T-cell (primary cell): ENCODE measurements at regions not wholly inside any gene's neighbourhood (a gene's known extent, or its start where the extent isn't known, plus 50 kb on each side); places are given as distances from the start of the nearest gene placed in this dataset.

Experiments used
- ATAC-seq, 4 experiments: fragments of 200-7000 bp in 3 of 4; fragments of 150-1000 bp in 1 of 4; cut with Tn5 transposase; replicated peaks in 1 of 4; 1 replicate in 3 of 4; 2 replicates in 1 of 4; pipeline ENCODE4 v1.10.0; 2021; ENCODE audit warnings: moderate library complexity in 3 of 4, mild to moderate bottlenecking in 2 of 4, moderate number of reproducible peaks in 1 of 4
- CTCF ChIA-PET, 2 donors: fragments of 300-600 bp; sonication (Branson Sonifier 250); formaldehyde crosslinking; loops; one replicate each; lab custom pipeline; 2022; ENCODE audit warnings: antibody characterized with exemption in 2 of 2; lab: Charles Lee
- POLR2A ChIA-PET, 2 donors: fragments of 300-600 bp; sonication (Branson Sonifier 250); formaldehyde crosslinking; loops; one replicate each; lab custom pipeline; 2022; ENCODE audit warnings: antibody characterized with exemption in 2 of 2; lab: Charles Lee
- DNase-seq, 35 experiments: peaks; one replicate each; pipeline versions ENCODE4 v3.0.0 to v3.0.0-alpha.2; 2013 to 2023
- H3K27ac ChIP-seq: one replicate; pipeline ENCODE4 v1.5.1; 2013; ENCODE audit warnings: low read length
- H3K27me3 ChIP-seq, 2 experiments: replicated peaks in 1 of 2; 1 replicate in 1 of 2; 2 replicates in 1 of 2; pipeline versions ENCODE4 v1.6.1 to v1.7.0; 2013; ENCODE audit warnings: low read length in 1 of 2, mixed read lengths in 1 of 2; ENCODE audit not compliant: control insufficient read depth in 2 of 2, insufficient read depth in 2 of 2; ENCODE audit errors: extremely low read depth in 1 of 2
- H3K36me3 ChIP-seq, 2 donors: 1 replicate in 1 of 2; 2 replicates in 1 of 2; pipeline versions ENCODE4 v1.6.1 to v1.7.0; 2013; ENCODE audit warnings: low read length in 1 of 2; ENCODE audit not compliant: control insufficient read depth in 2 of 2, insufficient read depth in 1 of 2; ENCODE audit errors: extremely low read depth in 1 of 2
- H3K4me1 ChIP-seq, 2 experiments: 1 replicate in 1 of 2; 2 replicates in 1 of 2; pipeline versions ENCODE4 v1.6.1 to v1.7.0; 2013; ENCODE audit warnings: low read length in 2 of 2, mixed read lengths in 1 of 2; ENCODE audit not compliant: insufficient read depth in 2 of 2, control insufficient read depth in 1 of 2; ENCODE audit errors: extremely low read depth in 1 of 2
- H3K4me3 ChIP-seq, 2 donors: 1 replicate in 1 of 2; 2 replicates in 1 of 2; pipeline versions ENCODE4 v1.5.1 to v1.7.0; 2013; ENCODE audit warnings: mild to moderate bottlenecking in 2 of 2, low read length in 1 of 2, moderate library complexity in 1 of 2; ENCODE audit not compliant: control insufficient read depth in 1 of 2; ENCODE audit errors: extremely low read depth in 1 of 2
- H3K9me3 ChIP-seq: 2 replicates; pipeline ENCODE4 v1.7.0; 2013
- H3K27ac Mint-ChIP-seq, 2 donors: one replicate each; pipeline ENCODE4 v1.8.0; 2020 to 2021; ENCODE audit warnings: mild to moderate bottlenecking in 2 of 2, mixed read lengths in 2 of 2
- H3K27me3 Mint-ChIP-seq, 2 donors: one replicate each; pipeline ENCODE4 v1.8.0; 2021 to 2022; ENCODE audit warnings: mixed read lengths in 2 of 2
- H3K36me3 Mint-ChIP-seq: one replicate; pipeline ENCODE4 v1.8.0; 2021; ENCODE audit warnings: mixed read lengths
- H3K4me1 Mint-ChIP-seq, 3 donors: one replicate each; pipeline ENCODE4 v1.8.0; 2020 to 2022; ENCODE audit warnings: mixed read lengths in 3 of 3, mild to moderate bottlenecking in 1 of 3
- H3K4me3 Mint-ChIP-seq, 3 donors: one replicate each; pipeline ENCODE4 v1.8.0; 2020 to 2022; ENCODE audit warnings: mild to moderate bottlenecking in 3 of 3, mixed read lengths in 3 of 3, moderate library complexity in 3 of 3
- H3K9me3 Mint-ChIP-seq, 3 donors: one replicate each; pipeline ENCODE4 v1.8.0; 2020 to 2022; ENCODE audit warnings: mixed read lengths in 3 of 3
- WGBS: methylation state at CpG from one replicate; pipeline ENCODE4 v1.1.5; 2013; ENCODE audit warnings: missing lambda C conversion rate; ENCODE audit not compliant: insufficient coverage; 5-methylcytosine and 5-hydroxymethylcytosine counted together

DNA sequence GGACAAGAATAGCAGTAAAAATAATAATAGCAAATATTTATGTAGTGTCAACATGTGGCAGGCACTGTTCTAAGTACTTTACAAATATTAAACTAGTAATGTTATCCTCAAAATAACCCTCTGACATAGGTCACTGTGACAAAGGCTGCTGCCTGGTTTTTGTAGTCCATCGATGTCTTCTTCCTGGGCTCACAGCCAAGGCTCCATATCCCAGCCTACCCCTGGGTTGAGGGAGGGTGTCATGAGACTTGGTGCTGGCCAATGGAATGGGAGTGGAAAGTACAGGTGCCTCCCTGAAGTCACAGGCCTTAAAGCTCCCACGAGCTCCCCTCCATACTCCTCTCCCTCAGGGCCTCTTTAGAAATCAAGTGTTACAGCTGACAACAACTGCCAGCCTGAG is 159.3 kb downstream of the CYRIA start:
- Histone ChIP-seq H3K4me3 (no peak overlapping the region), H3K4me1 (no peaks in the 10 kb centered on the region), H3K27ac (no peak overlapping the region), H3K27me3 (peaks cover 4 to 35% of the 10 kb centered on the region in 2 experiments), H3K9me3 (no peaks in the 10 kb centered on the region), H3K36me3 (no peaks in the 10 kb centered on the region)
- no peaks in the 10 kb centered on the region for H3K9me3 Mint-ChIP-seq
- no peak for ATAC-seq
- no peak overlapping the region for H3K27ac Mint-ChIP-seq
- ChIA-PET CTCF (no interaction called here), POLR2A (no interaction called here)
- no peaks in the 10 kb centered on the region for H3K36me3 Mint-ChIP-seq
- no peaks in the 10 kb centered on the region for H3K4me1 Mint-ChIP-seq
- H3K27me3 Mint-ChIP-seq, result peaks cover 44 to 45% of the 10 kb centered on the region in 2 donors
- DNase-seq, result no peak
- H3K4me3 Mint-ChIP-seq, result no peak overlapping the region
- no CpG with 5 or more reads among the region's 2 CpGs for WGBS

DNA sequence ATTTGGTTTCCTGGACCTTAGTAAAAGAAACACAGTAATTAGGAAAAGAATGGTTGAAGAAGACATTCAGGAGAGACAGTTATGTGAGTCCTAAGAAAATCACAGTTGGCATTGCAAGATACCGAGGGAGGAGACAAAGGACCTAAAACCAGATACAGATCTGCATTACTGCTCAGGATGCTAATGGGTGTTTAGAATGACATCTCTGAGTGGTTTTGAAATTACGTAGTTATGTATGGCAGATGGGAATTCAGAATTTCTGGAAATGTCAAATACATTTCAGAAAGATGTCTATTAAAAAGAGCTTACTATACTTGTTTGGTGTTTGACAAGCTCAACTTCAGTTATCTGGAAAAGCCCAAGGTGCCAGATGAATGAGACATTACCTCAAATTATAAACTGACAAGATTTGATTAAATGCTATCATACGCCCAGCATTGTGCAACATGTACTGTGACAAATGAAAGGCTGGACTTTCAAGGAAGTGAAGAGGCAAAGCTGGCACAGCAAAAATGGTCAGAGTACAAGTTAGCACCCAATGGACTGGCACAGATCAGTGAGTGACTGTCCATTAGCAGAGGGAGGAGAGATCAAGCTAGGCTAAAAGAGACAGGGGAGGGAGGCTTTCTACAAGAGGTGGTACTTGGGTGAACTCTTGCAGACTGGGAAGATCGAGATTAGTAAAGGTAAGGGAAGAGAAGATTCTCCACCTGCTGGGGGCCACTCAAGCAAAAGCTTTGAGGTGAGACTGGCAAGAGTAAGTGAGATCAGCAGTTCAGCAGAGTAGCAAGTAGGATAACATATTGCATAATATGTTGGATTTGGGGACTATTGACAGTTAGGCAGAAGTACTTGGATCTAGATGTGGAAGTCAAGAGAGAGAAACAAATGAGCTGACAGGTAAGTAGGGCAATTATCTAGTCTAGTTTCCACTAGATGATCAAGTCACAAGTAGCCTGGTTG is 168.9 kb downstream of the CYRIA start:
- no peak for DNase-seq
- no peak overlapping the region for H3K4me3 Mint-ChIP-seq
- H3K4me3 ChIP-seq, result no peak overlapping the region
- H3K36me3 ChIP-seq, result no peaks in the 10 kb centered on the region
- no peak overlapping the region for H3K27ac Mint-ChIP-seq
- H3K4me1 Mint-ChIP-seq, result no peaks in the 10 kb centered on the region
- H3K27me3 Mint-ChIP-seq, result peaks cover 4 to 5% of the 10 kb centered on the region in 2 donors
- ChIA-PET POLR2A (no interaction called here), CTCF (no interaction called here)
- 62% methylated on average over 3 of the region's 4 CpGs for WGBS
- no peaks in the 10 kb centered on the region for H3K36me3 Mint-ChIP-seq
- no peaks in the 10 kb centered on the region for H3K27me3 ChIP-seq
- no peaks in the 10 kb centered on the region for H3K9me3 ChIP-seq
- no peak overlapping the region for H3K27ac ChIP-seq
- no peaks in the 10 kb centered on the region for H3K9me3 Mint-ChIP-seq
- no peak for ATAC-seq
- H3K4me1 ChIP-seq, result no peaks in the 10 kb centered on the region

GRCh38 chr2:16495509-16496208 is 170.0 kb downstream of the CYRIA start:
- Mint-ChIP-seq H3K36me3 (no peaks in the 10 kb centered on the region), H3K27me3 (peaks cover 5 to 8% of the 10 kb centered on the region in 2 donors), H3K9me3 (no peaks in the 10 kb centered on the region), H3K4me1 (no peaks in the 10 kb centered on the region), H3K4me3 (no peak overlapping the region), H3K27ac (no peak overlapping the region)
- Histone ChIP-seq H3K36me3 (no peaks in the 10 kb centered on the region), H3K27me3 (no peaks in the 10 kb centered on the region), H3K27ac (no peak overlapping the region), H3K4me3 (no peak overlapping the region), H3K4me1 (no peaks in the 10 kb centered on the region), H3K9me3 (no peaks in the 10 kb centered on the region)
- 76% methylated on average over 2 of the region's 3 CpGs for WGBS
- no peak for DNase-seq
- CTCF ChIA-PET, result no interaction called here
- POLR2A ChIA-PET, result no interaction called here
- no peak for ATAC-seq

GRCh38 chr2:16494836-16495508 is 170.7 kb downstream of the CYRIA start:
- DNase-seq (no peak), ATAC-seq (no peak)
- Histone ChIP-seq H3K9me3 (no peaks in the 10 kb centered on the region), H3K36me3 (no peaks in the 10 kb centered on the region), H3K4me1 (no peaks in the 10 kb centered on the region), H3K27ac (no peak overlapping the region), H3K4me3 (no peak overlapping the region), H3K27me3 (no peaks in the 10 kb centered on the region)
- CTCF ChIA-PET, result no interaction called here
- POLR2A ChIA-PET, result no interaction called here
- Mint-ChIP-seq H3K27ac (no peak overlapping the region), H3K27me3 (peaks cover 5 to 10% of the 10 kb centered on the region in 2 donors), H3K9me3 (no peaks in the 10 kb centered on the region), H3K4me3 (no peak overlapping the region), H3K4me1 (no peaks in the 10 kb centered on the region), H3K36me3 (no peaks in the 10 kb centered on the region)
- 43% methylated on average over 2 of the region's 5 CpGs for WGBS

GRCh38 chr2:16493788-16494187 is 171.8 kb downstream of the CYRIA start:
- no peaks in the 10 kb centered on the region for H3K9me3 Mint-ChIP-seq
- no peak overlapping the region for H3K27ac Mint-ChIP-seq
- DNase-seq, result no peak
- H3K4me3 Mint-ChIP-seq, result no peak overlapping the region
- Histone ChIP-seq H3K27ac (no peak overlapping the region), H3K9me3 (no peaks in the 10 kb centered on the region), H3K27me3 (no peaks in the 10 kb centered on the region), H3K4me1 (no peaks in the 10 kb centered on the region), H3K36me3 (no peaks in the 10 kb centered on the region), H3K4me3 (no peak overlapping the region)
- H3K27me3 Mint-ChIP-seq, result peaks cover 10 to 12% of the 10 kb centered on the region in 2 donors
- ChIA-PET CTCF (no interaction called here), POLR2A (no interaction called here)
- ATAC-seq, result no peak
- WGBS, result 73% methylated on average over 2 of the region's 3 CpGs
- no peaks in the 10 kb centered on the region for H3K4me1 Mint-ChIP-seq
- H3K36me3 Mint-ChIP-seq, result no peaks in the 10 kb centered on the region

GRCh38 chr2:16487686-16488085 is 177.9 kb downstream of the CYRIA start:
- DNase-seq, result no peak
- Histone ChIP-seq H3K4me1 (no peaks in the 10 kb centered on the region), H3K4me3 (no peak overlapping the region), H3K9me3 (no peaks in the 10 kb centered on the region), H3K27me3 (peaks cover 0 to 4% of the 10 kb centered on the region in 2 experiments), H3K27ac (no peak overlapping the region), H3K36me3 (no peaks in the 10 kb centered on the region)
- no peak overlapping the region for H3K4me3 Mint-ChIP-seq
- no peaks in the 10 kb centered on the region for H3K36me3 Mint-ChIP-seq
- H3K4me1 Mint-ChIP-seq, result no peaks in the 10 kb centered on the region
- no peak for ATAC-seq
- H3K27me3 Mint-ChIP-seq, result peaks cover 11 to 13% of the 10 kb centered on the region in 2 donors
- no peak overlapping the region for H3K27ac Mint-ChIP-seq
- CTCF ChIA-PET, result no interaction called here
- no peaks in the 10 kb centered on the region for H3K9me3 Mint-ChIP-seq
- POLR2A ChIA-PET, result no interaction called here
- no CpG with 5 or more reads among the region's 4 CpGs for WGBS
